ENCODE measurements at regions not wholly inside any gene's neighbourhood (a gene's known extent, or its start where the extent isn't known, plus 50 kb on each side); places are given as distances from the start of the nearest gene placed in this dataset.

DNA sequence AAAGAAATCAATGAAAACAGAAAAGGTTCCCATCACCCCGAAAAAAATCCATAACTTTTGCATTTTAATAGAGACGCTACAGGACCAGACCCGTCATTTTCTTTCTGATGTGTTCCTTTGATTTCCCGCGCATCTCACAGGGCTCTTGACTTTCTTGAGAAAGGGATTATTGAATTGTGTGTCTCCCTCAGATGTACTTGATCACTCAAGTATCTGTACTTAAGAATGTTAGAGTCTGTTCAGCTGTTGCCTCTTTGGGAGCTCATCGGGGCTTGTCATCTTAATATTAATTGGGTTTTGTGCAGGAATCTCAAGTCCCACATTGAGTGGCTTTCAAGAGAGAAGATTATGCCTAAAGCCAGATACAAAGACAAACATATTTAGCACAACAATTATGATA is 606.4 kb upstream of the SALL1 start:
- Histone ChIP-seq H2AFZ (ENCODE audit: low read length) (no peak overlapping the region), H3K9me2 (replicated peaks; ENCODE audit: insufficient read depth, low read length) (no peaks in the 10 kb centered on the region), H4K20me1 (ENCODE audit: insufficient read depth, low read depth, low read length) (no peaks in the 10 kb centered on the region), H3K9ac (ENCODE audit: low read length) (no peak overlapping the region), H3K79me2 (ENCODE audit: low read length) (no peaks in the 10 kb centered on the region), H3K27ac (ENCODE audit: low read length) (no peak overlapping the region), H3K27me3 (ENCODE audit: low read length) (no peaks in the 10 kb centered on the region), H3K9me3 (ENCODE audit: low read length) (no peaks in the 10 kb centered on the region), H3K4me3 (ENCODE audit: low read length) (no peak overlapping the region), H3K4me2 (ENCODE audit: low read depth, low read length, poor library complexity, severe bottlenecking) (no peak overlapping the region), H3K36me3 (ENCODE audit: insufficient read depth, low read length) (no peaks in the 10 kb centered on the region), H3K4me1 (ENCODE audit: low read length) (no peaks in the 10 kb centered on the region)
- no peak for DNase-seq

DNA sequence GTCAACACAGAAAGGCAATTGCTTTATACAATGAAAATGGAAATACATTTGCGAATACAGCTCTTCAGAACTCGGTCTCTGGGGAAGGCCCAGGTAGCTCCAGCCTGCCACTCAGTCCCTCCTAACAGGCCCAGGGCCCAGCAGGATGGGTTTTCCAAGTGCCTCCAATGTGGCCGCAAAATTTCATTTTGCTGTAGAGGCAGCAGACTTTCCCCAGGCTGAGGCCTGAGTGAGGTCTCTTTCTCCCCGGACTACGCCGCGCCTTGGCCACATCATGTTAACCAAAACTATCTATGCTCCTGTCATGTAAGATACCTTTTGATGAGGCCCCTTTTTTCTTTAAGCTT is 606.0 kb upstream of the SALL1 start:
- Histone ChIP-seq H3K9me3 (ENCODE audit: low read length) (no peaks in the 10 kb centered on the region), H3K4me3 (ENCODE audit: low read length) (no peak overlapping the region), H2AFZ (ENCODE audit: low read length) (no peak overlapping the region), H3K27ac (ENCODE audit: low read length) (no peak overlapping the region), H3K27me3 (ENCODE audit: low read length) (no peaks in the 10 kb centered on the region), H3K9me2 (replicated peaks; ENCODE audit: insufficient read depth, low read length) (no peaks in the 10 kb centered on the region), H4K20me1 (ENCODE audit: insufficient read depth, low read depth, low read length) (no peaks in the 10 kb centered on the region), H3K4me2 (ENCODE audit: low read depth, low read length, poor library complexity, severe bottlenecking) (no peak overlapping the region), H3K9ac (ENCODE audit: low read length) (no peak overlapping the region), H3K79me2 (ENCODE audit: low read length) (no peaks in the 10 kb centered on the region), H3K4me1 (ENCODE audit: low read length) (no peaks in the 10 kb centered on the region), H3K36me3 (ENCODE audit: insufficient read depth, low read length) (no peaks in the 10 kb centered on the region)
- no peak for DNase-seq

DNA sequence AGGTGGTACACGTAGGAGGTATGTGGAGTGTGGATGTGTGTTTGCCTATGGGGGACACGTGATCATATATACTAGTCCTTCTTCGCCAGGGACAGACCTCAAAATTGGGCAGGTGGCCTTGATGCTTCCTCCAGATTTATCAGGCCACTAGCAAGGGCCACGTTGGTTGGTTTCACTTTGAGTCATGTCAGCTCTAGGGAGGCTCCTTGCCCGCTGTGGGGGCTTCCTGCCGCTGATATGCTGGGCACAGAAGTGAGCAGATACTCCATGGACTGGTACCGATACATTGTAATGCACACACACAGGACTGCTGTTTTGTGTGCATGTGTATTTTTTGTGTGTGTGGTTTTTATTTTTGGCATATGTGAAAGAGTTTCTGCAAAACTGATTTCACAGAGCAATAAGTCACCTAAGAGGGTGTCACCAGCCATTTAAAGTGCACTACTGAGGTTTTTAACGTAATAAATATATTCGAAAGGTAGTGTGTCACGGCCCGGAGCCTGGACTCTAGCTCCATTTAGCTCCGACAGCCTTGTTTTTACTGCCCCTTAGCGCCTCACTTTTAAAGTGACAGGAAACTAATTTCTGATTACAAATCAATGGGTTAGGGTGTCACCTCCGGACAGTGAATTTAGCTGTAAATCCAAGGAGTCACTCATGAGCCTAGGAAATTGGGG is 605.5 kb upstream of the SALL1 start:
- Histone ChIP-seq H3K4me1 (ENCODE audit: low read length) (no peaks in the 10 kb centered on the region), H2AFZ (ENCODE audit: low read length) (no peak overlapping the region), H3K27ac (ENCODE audit: low read length) (no peak overlapping the region), H3K9me3 (ENCODE audit: low read length) (no peaks in the 10 kb centered on the region), H3K9ac (ENCODE audit: low read length) (no peak overlapping the region), H3K4me3 (ENCODE audit: low read length) (no peak overlapping the region), H3K36me3 (ENCODE audit: insufficient read depth, low read length) (no peaks in the 10 kb centered on the region), H3K79me2 (ENCODE audit: low read length) (no peaks in the 10 kb centered on the region), H4K20me1 (ENCODE audit: insufficient read depth, low read depth, low read length) (no peaks in the 10 kb centered on the region), H3K4me2 (ENCODE audit: low read depth, low read length, poor library complexity, severe bottlenecking) (no peak overlapping the region), H3K27me3 (ENCODE audit: low read length) (no peaks in the 10 kb centered on the region), H3K9me2 (replicated peaks; ENCODE audit: insufficient read depth, low read length) (no peaks in the 10 kb centered on the region)
- no peak for DNase-seq

DNA sequence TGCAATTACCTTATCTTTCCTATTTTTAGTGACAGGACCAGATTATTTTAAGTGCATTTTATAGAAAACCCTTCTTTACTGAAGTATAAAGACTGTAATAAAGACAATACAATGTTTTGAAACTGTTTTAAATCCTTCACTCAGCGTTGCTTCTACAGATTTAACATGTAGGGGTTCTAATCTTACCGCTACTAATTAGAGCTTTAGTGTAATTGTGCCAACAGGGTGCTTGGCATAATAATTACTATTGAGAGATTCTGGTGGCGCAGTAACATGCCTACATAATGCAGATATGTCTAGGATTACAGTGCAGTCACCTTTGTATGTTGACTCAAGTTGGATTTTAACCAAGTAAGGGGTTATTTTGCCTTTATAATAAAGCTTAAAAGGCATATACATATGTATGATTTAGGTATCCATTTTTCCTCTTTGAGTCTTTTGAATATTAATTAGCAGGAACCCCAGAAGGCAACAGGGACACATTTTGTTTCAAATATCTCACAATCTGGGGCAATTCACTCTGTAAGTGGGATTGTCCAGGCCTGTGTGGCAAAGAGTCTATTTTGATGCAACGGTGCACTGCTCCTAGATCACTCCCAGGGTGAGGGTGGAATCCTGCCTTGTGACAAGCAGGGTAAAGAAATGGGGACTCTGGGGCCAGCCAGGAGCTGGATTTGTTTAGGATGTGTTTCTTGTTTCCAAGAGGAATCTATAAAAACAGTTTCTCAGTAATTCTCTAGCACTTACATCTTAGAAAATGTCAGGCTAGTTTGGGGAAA is 604.7 kb upstream of the SALL1 start:
- Histone ChIP-seq H3K79me2 (ENCODE audit: low read length) (no peaks in the 10 kb centered on the region), H3K27ac (ENCODE audit: low read length) (no peak overlapping the region), H3K4me3 (ENCODE audit: low read length) (no peak overlapping the region), H3K27me3 (ENCODE audit: low read length) (no peaks in the 10 kb centered on the region), H3K36me3 (ENCODE audit: insufficient read depth, low read length) (no peaks in the 10 kb centered on the region), H3K9me2 (replicated peaks; ENCODE audit: insufficient read depth, low read length) (no peaks in the 10 kb centered on the region), H4K20me1 (ENCODE audit: insufficient read depth, low read depth, low read length) (no peaks in the 10 kb centered on the region), H2AFZ (ENCODE audit: low read length) (no peak overlapping the region), H3K4me1 (ENCODE audit: low read length) (no peaks in the 10 kb centered on the region), H3K4me2 (ENCODE audit: low read depth, low read length, poor library complexity, severe bottlenecking) (no peak overlapping the region), H3K9me3 (ENCODE audit: low read length) (no peaks in the 10 kb centered on the region), H3K9ac (ENCODE audit: low read length) (no peak overlapping the region)
- no peak for DNase-seq

DNA sequence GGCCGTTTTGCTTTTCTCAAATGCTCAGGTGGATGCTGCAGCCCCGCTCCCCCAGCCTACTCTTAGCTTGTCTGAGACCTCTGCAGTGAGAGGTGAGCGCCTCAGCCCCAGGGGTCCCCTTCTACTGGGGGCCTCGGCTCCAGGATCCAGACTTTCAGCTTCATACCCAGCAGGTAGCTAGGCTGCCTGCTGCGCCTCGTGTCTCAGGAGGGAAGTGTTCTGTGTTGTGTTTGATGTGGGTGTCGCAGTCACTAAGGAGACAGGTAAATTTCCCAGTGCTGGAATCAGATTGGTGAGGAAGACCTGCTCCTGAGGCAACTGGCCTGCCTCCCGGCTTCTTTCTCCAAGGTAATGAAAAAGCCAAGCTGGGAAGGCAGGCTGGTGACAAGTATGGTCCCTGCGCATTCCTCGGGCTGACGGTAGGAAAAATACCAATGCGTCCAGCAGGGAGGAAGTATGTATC is 604.0 kb upstream of the SALL1 start:
- H3K4me3 ChIP-seq (ENCODE audit: low read length): no peak overlapping the region
- H3K4me1 ChIP-seq (ENCODE audit: low read length): no peaks in the 10 kb centered on the region
- H2AFZ ChIP-seq (ENCODE audit: low read length): no peak overlapping the region
- H3K9ac ChIP-seq (ENCODE audit: low read length): no peak overlapping the region
- no peak overlapping the region for H3K27ac ChIP-seq (ENCODE audit: low read length)
- DNase-seq: no peak
- H3K4me2 ChIP-seq (ENCODE audit: low read depth, low read length, poor library complexity, severe bottlenecking): no peak overlapping the region
- H3K9me2 ChIP-seq (replicated peaks; ENCODE audit: insufficient read depth, low read length): no peaks in the 10 kb centered on the region
- no peaks in the 10 kb centered on the region for H4K20me1 ChIP-seq (ENCODE audit: insufficient read depth, low read depth, low read length)
- no peaks in the 10 kb centered on the region for H3K27me3 ChIP-seq (ENCODE audit: low read length)
- no peaks in the 10 kb centered on the region for H3K36me3 ChIP-seq (ENCODE audit: insufficient read depth, low read length)
- H3K79me2 ChIP-seq (ENCODE audit: low read length): no peaks in the 10 kb centered on the region
- H3K9me3 ChIP-seq (ENCODE audit: low read length): no peaks in the 10 kb centered on the region

DNA sequence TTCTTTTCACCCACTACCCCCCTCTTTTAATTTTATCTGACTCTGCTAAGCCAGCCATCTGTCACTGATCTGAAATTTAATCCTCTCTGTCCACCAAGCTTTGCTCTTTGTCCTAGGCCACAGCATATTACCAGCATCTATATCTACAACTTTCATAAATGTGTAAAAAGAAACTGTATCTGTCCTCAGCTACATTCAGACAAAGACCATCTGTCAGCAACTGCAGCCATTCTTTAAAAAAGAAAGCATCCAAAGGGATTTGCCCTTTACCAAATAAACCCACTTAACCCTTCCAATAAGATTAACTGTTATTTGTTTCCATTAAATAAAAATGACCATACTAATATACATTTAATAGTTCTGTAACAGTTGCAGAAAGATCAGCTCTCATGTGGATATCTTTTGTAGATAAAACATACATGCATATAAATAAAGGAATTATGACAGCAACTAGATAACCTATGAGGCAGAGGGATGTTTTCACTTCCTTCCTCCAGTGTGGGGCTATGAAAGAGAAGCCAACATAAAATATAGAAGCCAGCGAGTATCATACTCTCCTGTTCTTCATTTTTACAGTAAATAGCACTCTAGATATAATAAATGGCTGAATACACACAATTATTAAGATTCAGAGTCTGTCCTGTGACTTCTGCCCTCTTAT is 602.5 kb upstream of the SALL1 start:
- H3K36me3 ChIP-seq (ENCODE audit: insufficient read depth, low read length): no peaks in the 10 kb centered on the region
- no peaks in the 10 kb centered on the region for H3K79me2 ChIP-seq (ENCODE audit: low read length)
- H3K9ac ChIP-seq (ENCODE audit: low read length): no peak overlapping the region
- H3K9me3 ChIP-seq (ENCODE audit: low read length): no peaks in the 10 kb centered on the region
- no peak overlapping the region for H3K4me3 ChIP-seq (ENCODE audit: low read length)
- H3K27me3 ChIP-seq (ENCODE audit: low read length): no peaks in the 10 kb centered on the region
- no peaks in the 10 kb centered on the region for H3K9me2 ChIP-seq (replicated peaks; ENCODE audit: insufficient read depth, low read length)
- H4K20me1 ChIP-seq (ENCODE audit: insufficient read depth, low read depth, low read length): no peaks in the 10 kb centered on the region
- no peak overlapping the region for H3K27ac ChIP-seq (ENCODE audit: low read length)
- no peak for DNase-seq
- no peak overlapping the region for H2AFZ ChIP-seq (ENCODE audit: low read length)
- no peaks in the 10 kb centered on the region for H3K4me1 ChIP-seq (ENCODE audit: low read length)
- H3K4me2 ChIP-seq (ENCODE audit: low read depth, low read length, poor library complexity, severe bottlenecking): no peak overlapping the region

DNA sequence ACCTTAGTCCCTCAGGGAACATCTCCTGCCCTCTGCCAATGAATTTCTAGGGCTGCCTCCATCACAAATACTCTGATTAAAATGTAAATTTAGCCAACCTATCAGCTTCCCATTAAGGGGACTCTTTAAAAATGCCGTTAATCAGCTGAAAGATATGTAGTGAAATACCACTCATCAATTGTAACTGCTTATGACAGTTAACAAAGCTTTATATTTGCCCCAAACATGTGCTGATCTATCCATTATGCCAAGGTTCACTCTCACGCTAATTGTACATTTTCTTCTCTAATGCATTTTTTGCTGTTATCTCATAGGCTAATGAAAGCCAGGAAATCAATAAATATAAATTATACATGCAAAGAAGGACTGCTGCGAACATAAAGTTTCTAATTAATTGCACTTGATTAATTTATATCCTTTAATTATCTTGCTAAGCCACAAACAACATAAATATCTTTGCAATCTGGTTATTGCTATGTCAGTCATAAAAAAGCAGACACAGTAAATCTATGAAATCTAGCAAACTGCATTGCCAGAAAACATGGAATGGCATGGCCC is 601.4 kb upstream of the SALL1 start:
- no peaks in the 10 kb centered on the region for H3K27me3 ChIP-seq (ENCODE audit: low read length)
- H3K36me3 ChIP-seq (ENCODE audit: insufficient read depth, low read length): no peaks in the 10 kb centered on the region
- no peak overlapping the region for H2AFZ ChIP-seq (ENCODE audit: low read length)
- no peaks in the 10 kb centered on the region for H3K79me2 ChIP-seq (ENCODE audit: low read length)
- DNase-seq: no peak
- H3K9me3 ChIP-seq (ENCODE audit: low read length): no peaks in the 10 kb centered on the region
- no peaks in the 10 kb centered on the region for H3K9me2 ChIP-seq (replicated peaks; ENCODE audit: insufficient read depth, low read length)
- H4K20me1 ChIP-seq (ENCODE audit: insufficient read depth, low read depth, low read length): no peaks in the 10 kb centered on the region
- no peak overlapping the region for H3K27ac ChIP-seq (ENCODE audit: low read length)
- H3K4me2 ChIP-seq (ENCODE audit: low read depth, low read length, poor library complexity, severe bottlenecking): no peak overlapping the region
- no peak overlapping the region for H3K9ac ChIP-seq (ENCODE audit: low read length)
- no peak overlapping the region for H3K4me3 ChIP-seq (ENCODE audit: low read length)
- no peaks in the 10 kb centered on the region for H3K4me1 ChIP-seq (ENCODE audit: low read length)

DNA sequence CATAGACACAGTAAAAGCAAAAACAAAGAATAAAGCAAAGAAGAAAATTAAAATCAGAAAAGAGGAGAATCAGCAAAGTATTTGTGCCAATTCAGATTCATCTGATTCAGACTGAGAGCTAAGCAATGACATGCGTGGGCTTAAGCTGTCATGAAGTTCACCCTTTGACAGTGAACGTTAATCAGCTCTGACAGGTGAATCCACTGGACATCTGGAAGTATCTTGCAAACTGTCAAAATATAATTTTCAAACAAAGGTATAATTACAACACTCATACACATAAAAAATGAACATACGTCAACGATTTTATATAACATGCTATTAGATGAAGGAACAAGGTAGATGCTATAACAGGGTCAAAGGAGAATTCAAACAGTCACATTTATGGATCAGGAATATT is 596.3 kb upstream of the SALL1 start:
- Histone ChIP-seq H2AFZ (ENCODE audit: low read length) (no peak overlapping the region), H3K79me2 (ENCODE audit: low read length) (no peaks in the 10 kb centered on the region), H3K27ac (ENCODE audit: low read length) (no peak overlapping the region), H3K4me3 (ENCODE audit: low read length) (no peak overlapping the region), H3K4me1 (ENCODE audit: low read length) (no peaks in the 10 kb centered on the region), H4K20me1 (ENCODE audit: insufficient read depth, low read depth, low read length) (no peaks in the 10 kb centered on the region), H3K36me3 (ENCODE audit: insufficient read depth, low read length) (no peaks in the 10 kb centered on the region), H3K27me3 (ENCODE audit: low read length) (no peaks in the 10 kb centered on the region), H3K4me2 (ENCODE audit: low read depth, low read length, poor library complexity, severe bottlenecking) (no peak overlapping the region), H3K9me3 (ENCODE audit: low read length) (no peaks in the 10 kb centered on the region), H3K9me2 (replicated peaks; ENCODE audit: insufficient read depth, low read length) (no peaks in the 10 kb centered on the region), H3K9ac (ENCODE audit: low read length) (no peak overlapping the region)
- DNase-seq: no peak

Measured in Karpas-422 (cell line).